ENCODE measurements at regions not wholly inside any gene's neighbourhood (a gene's known extent, or its start where the extent isn't known, plus 50 kb on each side); places are given as distances from the start of the nearest gene placed in this dataset.

- no peak for TF ChIP-seq NRF1 (conservative IDR thresholded peaks at IDR 0.05; ENCODE audit: low read depth, low read length)
- TF ChIP-seq FOS (IDR thresholded peaks at IDR 0.05; ENCODE audit: borderline replicate concordance, extremely low read depth, insufficient read length), result no peak
- no peak for TF ChIP-seq POLR2AphosphoS5 (IDR thresholded peaks at IDR 0.05; ENCODE audit: low read length)
- no peak for TF ChIP-seq CTCF (IDR thresholded peaks at IDR 0.05 in 2 of 3, conservative IDR thresholded peaks at IDR 0.05 in 1 of 3; ENCODE audit: control insufficient read depth in 2 of 3, extremely low read depth in 1 of 3, insufficient read depth in 1 of 3, low read depth in 3 of 3, low read length in 3 of 3)
- no peak for TF ChIP-seq MAX (IDR thresholded peaks at IDR 0.05; ENCODE audit: low read depth, low read length)
- no peak for TF ChIP-seq BMI1 (IDR thresholded peaks at IDR 0.05; ENCODE audit: borderline replicate concordance)
These were observed 717.1 kb downstream of the CDH9 start for GRCh38 chr5:26321278-26321677.
